ENCODE measurements at regions not wholly inside any gene's neighbourhood (a gene's known extent, or its start where the extent isn't known, plus 50 kb on each side); places are given as distances from the start of the nearest gene placed in this dataset.
"Not testable (repeated sequence)": the region's sequence is repeated elsewhere in the genome, so short reads cannot be mapped to it uniquely, and the experiment has no call there.

DNA sequence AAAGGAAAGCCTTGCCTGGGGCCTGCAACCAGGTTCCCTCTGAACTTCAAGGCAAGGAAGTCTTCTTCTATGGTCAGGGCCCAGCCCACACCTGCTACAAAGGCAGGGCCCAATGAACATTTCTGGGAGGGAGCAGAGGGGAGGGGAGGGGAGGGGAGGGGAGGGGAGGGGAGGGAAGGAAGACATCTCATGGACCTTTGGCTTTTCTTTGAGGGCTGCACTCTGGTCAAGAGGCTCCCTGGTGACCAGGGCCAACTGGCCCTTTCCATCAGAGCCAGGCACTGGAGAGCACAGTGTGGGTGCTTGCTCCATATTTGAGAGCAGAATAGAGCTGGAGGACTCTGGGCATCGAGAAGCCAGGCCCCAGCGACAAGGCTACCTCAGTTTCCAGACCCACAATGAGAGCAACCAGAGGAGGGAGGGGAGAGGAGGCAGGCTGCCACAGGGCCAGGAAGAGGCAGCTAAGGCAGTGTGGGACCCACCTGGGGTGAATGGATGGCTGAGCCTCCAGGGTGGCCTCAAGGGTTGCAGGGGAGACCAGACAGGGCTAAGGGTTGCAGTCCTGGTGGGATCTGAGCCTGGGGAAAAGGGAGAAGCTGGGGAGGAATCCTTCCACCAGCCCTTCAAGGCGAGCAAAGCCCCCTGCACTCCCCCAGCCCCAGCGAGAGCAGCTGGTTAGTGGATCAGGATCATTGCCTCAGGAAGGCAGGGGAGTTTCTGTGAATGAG lies 84.8 kb downstream of the MRPL14 start:
- H3K79me2 ChIP-seq (ENCODE audit: control insufficient read depth, insufficient read depth, low read length, unreplicated experiment): no peaks in the 10 kb centered on the region
- H2AFZ ChIP-seq (ENCODE audit: low read length, unreplicated experiment): no peak overlapping the region
- H3K36me3 ChIP-seq (ENCODE audit: insufficient read depth, low read length): no peaks in the 10 kb centered on the region
- H3K4me3 ChIP-seq (ENCODE audit: low read depth, low read length): no peak overlapping the region
- H3K27ac ChIP-seq (ENCODE audit: low read depth, low read length): peak overlapping the region; percentile 95
- H3K4me1 ChIP-seq (ENCODE audit: control insufficient read depth, insufficient read depth, low read length, unreplicated experiment): peaks cover 46% of the 10 kb centered on the region
- no peaks in the 10 kb centered on the region for H3K27me3 ChIP-seq (ENCODE audit: insufficient read depth, low read length)

DNA sequence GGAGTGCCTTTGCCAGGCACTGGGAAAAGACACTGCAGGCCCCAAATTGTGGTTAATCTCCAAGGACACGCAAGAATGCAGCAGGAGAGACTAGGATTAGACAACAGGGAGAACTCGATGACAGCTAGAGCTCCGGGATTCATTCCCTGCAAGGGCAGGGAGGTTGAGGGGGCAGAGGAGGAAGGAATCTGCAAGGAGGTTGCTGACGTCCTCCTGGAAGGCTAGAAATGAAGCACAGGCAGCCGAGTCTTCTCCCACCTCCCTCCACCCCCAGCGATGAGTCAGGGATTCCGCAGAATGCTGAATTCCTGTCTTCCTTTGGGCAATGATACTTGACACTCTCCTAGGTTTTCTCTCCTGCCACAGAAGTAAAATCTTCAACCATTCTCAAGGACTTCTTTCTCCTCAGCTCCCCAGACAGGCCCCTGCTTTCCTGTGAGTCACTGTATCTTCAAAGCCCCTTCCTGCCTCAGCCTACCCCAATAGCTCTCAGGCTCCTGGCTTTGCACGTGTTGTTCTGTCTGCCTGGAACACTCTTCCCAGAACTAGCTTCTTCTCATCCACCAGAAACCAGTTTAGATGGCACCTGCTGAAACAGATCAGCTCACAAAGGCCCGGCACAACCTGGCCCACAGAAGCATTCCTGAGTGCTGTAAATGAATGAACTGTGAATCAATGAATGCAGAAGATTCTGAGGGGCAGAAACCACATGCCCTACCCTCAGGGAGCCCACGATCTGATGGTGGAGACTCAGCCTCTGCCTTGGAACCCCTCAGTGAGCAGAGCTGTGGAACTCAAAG lies 85.6 kb downstream of the MRPL14 start:
- peak overlapping the region; percentile 95 for H3K27ac ChIP-seq (ENCODE audit: low read depth, low read length)
- H3K79me2 ChIP-seq (ENCODE audit: control insufficient read depth, insufficient read depth, low read length, unreplicated experiment): no peaks in the 10 kb centered on the region
- no peak overlapping the region for H2AFZ ChIP-seq (ENCODE audit: low read length, unreplicated experiment)
- peaks cover 48% of the 10 kb centered on the region for H3K4me1 ChIP-seq (ENCODE audit: control insufficient read depth, insufficient read depth, low read length, unreplicated experiment)
- H3K4me3 ChIP-seq (ENCODE audit: low read depth, low read length): no peak overlapping the region
- no peaks in the 10 kb centered on the region for H3K27me3 ChIP-seq (ENCODE audit: insufficient read depth, low read length)
- no peaks in the 10 kb centered on the region for H3K36me3 ChIP-seq (ENCODE audit: insufficient read depth, low read length)

DNA sequence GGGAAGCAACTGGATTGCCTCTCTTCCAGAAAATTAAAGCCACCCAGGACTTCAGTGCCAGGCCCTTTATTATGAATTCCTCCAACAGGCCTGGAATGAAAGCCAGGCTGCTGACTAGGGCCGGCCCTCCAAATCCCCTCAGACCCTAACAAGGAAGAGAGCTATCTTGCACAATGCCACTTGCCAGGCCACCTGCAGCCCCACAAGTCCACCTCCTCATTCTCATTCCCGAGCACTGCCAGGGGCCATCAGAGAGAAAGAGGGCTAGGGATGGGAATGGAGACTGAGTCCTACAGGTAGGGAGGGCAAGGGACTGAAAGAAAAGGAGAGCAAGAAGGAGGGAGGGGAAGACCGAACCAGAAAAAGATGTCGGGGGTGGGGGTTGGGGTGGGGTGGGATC lies 86.5 kb downstream of the MRPL14 start:
- Histone ChIP-seq H3K36me3 (ENCODE audit: insufficient read depth, low read length) (no peaks in the 10 kb centered on the region), H3K4me3 (ENCODE audit: low read depth, low read length) (no peak overlapping the region), H3K79me2 (ENCODE audit: control insufficient read depth, insufficient read depth, low read length, unreplicated experiment) (no peaks in the 10 kb centered on the region), H2AFZ (ENCODE audit: low read length, unreplicated experiment) (no peak overlapping the region), H3K27me3 (ENCODE audit: insufficient read depth, low read length) (no peaks in the 10 kb centered on the region), H3K4me1 (ENCODE audit: control insufficient read depth, insufficient read depth, low read length, unreplicated experiment) (peaks cover 56% of the 10 kb centered on the region), H3K27ac (ENCODE audit: low read depth, low read length) (peak overlapping the region; percentile 95)

DNA sequence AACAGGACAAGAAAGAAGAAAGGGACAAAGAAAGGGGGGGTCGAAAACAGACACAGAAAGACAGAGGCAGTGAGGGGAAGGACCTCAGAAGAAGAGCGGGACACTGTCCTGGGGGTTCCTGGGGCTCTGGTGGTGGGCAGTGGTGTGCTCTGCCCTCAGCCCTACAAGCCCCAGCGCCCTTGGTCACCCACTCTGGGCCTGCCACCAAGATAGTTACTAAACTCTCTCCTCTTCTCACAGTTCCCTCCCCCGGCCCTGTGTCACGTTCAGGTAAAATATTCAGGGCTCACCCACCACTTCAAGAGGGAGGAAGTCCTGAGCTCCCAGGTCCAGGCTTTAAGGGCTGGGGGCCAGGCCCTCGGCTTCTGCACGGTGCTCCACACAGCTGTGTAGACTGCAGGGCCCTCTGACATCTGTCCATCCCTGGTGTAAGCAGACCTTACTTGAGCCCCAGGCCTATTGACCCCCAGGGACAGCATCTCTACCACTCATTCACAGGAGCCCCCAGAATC lies 87.4 kb downstream of the MRPL14 start:
- Histone ChIP-seq H3K4me1 (ENCODE audit: control insufficient read depth, insufficient read depth, low read length, unreplicated experiment) (peaks cover 61% of the 10 kb centered on the region), H2AFZ (ENCODE audit: low read length, unreplicated experiment) (no peak overlapping the region), H3K36me3 (ENCODE audit: insufficient read depth, low read length) (no peaks in the 10 kb centered on the region), H3K27ac (ENCODE audit: low read depth, low read length) (peak overlapping the region; percentile 95; the same call in 1 of the 2 replicates), H3K79me2 (ENCODE audit: control insufficient read depth, insufficient read depth, low read length, unreplicated experiment) (no peaks in the 10 kb centered on the region), H3K27me3 (ENCODE audit: insufficient read depth, low read length) (no peaks in the 10 kb centered on the region), H3K4me3 (ENCODE audit: low read depth, low read length) (no peak overlapping the region)

DNA sequence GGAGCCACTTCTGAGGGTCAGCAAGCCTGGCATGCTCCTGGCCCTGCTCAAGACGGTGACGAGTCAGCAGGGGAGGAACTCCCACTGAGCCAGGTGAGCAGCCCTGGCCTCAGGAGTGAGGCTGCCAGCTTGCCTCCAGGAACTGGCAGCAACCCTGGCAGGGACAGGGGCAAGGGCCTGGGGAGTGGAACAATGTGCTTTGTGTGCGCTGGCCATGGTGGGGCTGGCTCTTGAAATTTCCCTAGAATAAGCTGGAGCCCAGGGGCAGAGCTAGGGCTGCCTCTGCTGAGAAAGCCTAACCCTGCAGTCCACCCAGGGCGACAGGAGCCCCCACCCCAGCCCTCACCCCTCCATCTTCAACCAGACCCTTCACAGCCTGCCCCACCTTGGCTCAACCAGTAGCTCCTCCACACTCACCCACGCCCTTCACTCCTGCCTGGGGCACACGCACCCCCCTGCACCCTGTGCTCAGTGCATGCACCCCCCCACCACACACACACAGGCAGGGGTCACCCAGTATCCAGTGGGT lies 88.0 kb downstream of the MRPL14 start:
- Histone ChIP-seq H3K36me3 (ENCODE audit: insufficient read depth, low read length) (no peaks in the 10 kb centered on the region), H3K4me1 (ENCODE audit: control insufficient read depth, insufficient read depth, low read length, unreplicated experiment) (peaks cover 66% of the 10 kb centered on the region), H3K27ac (ENCODE audit: low read depth, low read length) (no peak overlapping the region), H2AFZ (ENCODE audit: low read length, unreplicated experiment) (no peak overlapping the region), H3K79me2 (ENCODE audit: control insufficient read depth, insufficient read depth, low read length, unreplicated experiment) (no peaks in the 10 kb centered on the region), H3K4me3 (ENCODE audit: low read depth, low read length) (no peak overlapping the region), H3K27me3 (ENCODE audit: insufficient read depth, low read length) (no peaks in the 10 kb centered on the region)

DNA sequence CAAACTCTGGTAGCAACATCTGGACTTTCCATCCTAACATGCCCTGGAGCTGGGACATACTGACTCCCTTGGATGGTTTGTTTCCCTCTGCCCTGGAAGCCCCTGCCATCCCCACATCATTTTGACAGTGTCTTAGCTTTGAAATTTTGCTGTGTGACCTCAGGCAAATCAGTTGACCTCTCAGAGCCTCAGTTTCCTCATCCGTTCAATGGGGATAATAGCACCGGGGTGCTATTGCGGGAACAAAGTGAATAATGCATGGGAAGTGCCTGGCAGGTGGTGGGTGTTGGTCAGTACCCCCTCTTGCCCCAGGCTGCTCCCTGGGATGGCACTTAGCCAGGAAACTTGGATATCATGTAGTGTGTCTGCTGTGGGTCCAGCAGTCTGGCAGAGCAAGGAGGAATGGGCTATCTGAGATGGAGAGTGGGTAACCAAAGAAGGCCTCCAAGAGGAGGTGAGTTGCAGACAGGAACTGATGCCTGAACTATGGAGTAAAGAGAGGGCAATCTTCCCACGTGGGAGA lies 88.6 kb downstream of the MRPL14 start:
- H3K27me3 ChIP-seq (ENCODE audit: insufficient read depth, low read length): no peaks in the 10 kb centered on the region
- H3K4me1 ChIP-seq (ENCODE audit: control insufficient read depth, insufficient read depth, low read length, unreplicated experiment): peaks cover 66% of the 10 kb centered on the region
- H3K79me2 ChIP-seq (ENCODE audit: control insufficient read depth, insufficient read depth, low read length, unreplicated experiment): no peaks in the 10 kb centered on the region
- H3K27ac ChIP-seq (ENCODE audit: low read depth, low read length): no peak overlapping the region
- no peak overlapping the region for H3K4me3 ChIP-seq (ENCODE audit: low read depth, low read length)
- no peaks in the 10 kb centered on the region for H3K36me3 ChIP-seq (ENCODE audit: insufficient read depth, low read length)
- no peak overlapping the region for H2AFZ ChIP-seq (ENCODE audit: low read length, unreplicated experiment)

DNA sequence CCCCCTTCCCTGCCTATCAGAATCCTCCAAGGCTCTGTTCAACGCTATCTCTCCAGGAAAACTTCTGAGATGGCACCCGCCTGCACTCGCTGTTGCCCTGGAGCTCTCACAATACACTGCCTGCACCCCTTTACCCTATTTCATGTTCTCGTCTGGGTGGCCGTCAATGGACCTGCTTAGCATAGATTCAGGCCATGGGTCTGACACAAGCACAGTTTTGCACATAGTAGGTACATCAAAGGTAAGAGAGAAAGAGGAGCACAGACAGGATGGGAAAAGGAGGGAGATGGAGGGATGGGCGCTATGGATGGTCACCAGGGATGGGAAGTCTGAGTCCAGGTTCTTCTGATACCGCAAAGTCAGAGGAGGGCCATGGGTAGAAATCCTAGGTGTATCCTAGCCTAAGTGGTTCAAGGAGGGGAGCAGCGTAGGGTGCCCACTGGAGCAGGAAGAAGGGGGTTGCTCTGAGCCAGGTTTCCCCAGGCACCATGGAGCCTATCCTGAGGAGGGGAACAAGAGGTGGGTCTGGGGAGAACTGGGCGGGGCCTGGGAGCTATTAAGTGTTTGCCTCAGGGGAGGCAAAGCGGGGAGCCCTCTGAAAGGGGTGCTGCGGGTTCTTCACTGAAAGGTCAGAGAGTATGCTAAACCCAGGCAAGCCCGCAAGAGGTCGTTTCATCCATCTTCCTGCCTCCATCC lies 89.3 kb downstream of the MRPL14 start:
- no peak overlapping the region for H3K27ac ChIP-seq (ENCODE audit: low read depth, low read length)
- no peaks in the 10 kb centered on the region for H3K27me3 ChIP-seq (ENCODE audit: insufficient read depth, low read length)
- no peaks in the 10 kb centered on the region for H3K79me2 ChIP-seq (ENCODE audit: control insufficient read depth, insufficient read depth, low read length, unreplicated experiment)
- peaks cover 61% of the 10 kb centered on the region for H3K4me1 ChIP-seq (ENCODE audit: control insufficient read depth, insufficient read depth, low read length, unreplicated experiment)
- no peaks in the 10 kb centered on the region for H3K36me3 ChIP-seq (ENCODE audit: insufficient read depth, low read length)
- no peak overlapping the region for H2AFZ ChIP-seq (ENCODE audit: low read length, unreplicated experiment)
- H3K4me3 ChIP-seq (ENCODE audit: low read depth, low read length): no peak overlapping the region

DNA sequence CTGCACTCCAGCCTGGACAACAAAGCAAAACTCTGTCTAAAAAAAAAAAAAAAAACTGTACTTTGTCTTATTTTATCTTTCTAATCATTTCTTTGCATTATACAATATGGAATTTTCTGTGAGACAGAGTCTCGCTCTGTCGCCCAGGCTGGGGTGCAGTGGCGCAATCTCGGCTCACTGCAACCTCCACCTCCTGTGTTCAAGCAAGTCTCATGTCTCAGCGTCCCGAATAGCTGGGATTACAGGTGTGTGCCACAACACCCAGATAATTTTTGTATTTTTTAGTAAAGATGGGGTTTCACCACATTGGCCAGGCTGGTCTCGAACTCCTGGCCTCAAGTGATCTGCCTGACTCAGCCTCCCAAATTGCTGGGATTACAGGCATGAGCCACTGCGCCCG lies 90.0 kb downstream of the MRPL14 start:
- H3K27me3 ChIP-seq (ENCODE audit: insufficient read depth, low read length); H3K79me2 ChIP-seq (ENCODE audit: control insufficient read depth, insufficient read depth, low read length, unreplicated experiment); H3K4me3 ChIP-seq (ENCODE audit: low read depth, low read length); H3K36me3 ChIP-seq (ENCODE audit: insufficient read depth, low read length); H2AFZ ChIP-seq (ENCODE audit: low read length, unreplicated experiment); H3K27ac ChIP-seq (ENCODE audit: low read depth, low read length): not testable (repeated sequence)
- peaks cover 54% of the 10 kb centered on the region for H3K4me1 ChIP-seq (ENCODE audit: control insufficient read depth, insufficient read depth, low read length, unreplicated experiment)

DNA sequence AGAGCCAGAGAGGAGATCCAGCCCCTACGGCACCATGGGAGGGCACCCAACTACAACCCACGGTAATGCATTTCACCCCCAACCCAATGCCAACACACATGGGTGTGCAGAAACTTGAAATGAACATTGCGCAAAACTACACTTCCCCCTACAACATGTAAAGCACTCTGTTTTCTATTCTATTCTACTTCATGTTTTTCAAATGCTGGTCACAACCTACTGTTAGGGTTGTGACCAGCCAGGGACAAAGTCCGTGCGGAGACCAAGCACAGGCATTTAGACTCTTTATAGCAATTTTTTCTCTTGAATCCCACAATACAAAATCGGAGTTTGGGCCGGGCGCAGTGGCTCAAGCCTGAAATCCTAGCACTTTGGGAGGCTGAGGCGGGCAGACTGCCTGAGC lies 90.6 kb downstream of the MRPL14 start:
- H3K36me3 ChIP-seq (ENCODE audit: insufficient read depth, low read length): no peaks in the 10 kb centered on the region
- H3K27me3 ChIP-seq (ENCODE audit: insufficient read depth, low read length): no peaks in the 10 kb centered on the region
- H3K4me3 ChIP-seq (ENCODE audit: low read depth, low read length): no peak overlapping the region
- H2AFZ ChIP-seq (ENCODE audit: low read length, unreplicated experiment): no peak overlapping the region
- H3K79me2 ChIP-seq (ENCODE audit: control insufficient read depth, insufficient read depth, low read length, unreplicated experiment): no peaks in the 10 kb centered on the region
- H3K27ac ChIP-seq (ENCODE audit: low read depth, low read length): peak overlapping the region; percentile 96
- H3K4me1 ChIP-seq (ENCODE audit: control insufficient read depth, insufficient read depth, low read length, unreplicated experiment): peaks cover 49% of the 10 kb centered on the region

DNA sequence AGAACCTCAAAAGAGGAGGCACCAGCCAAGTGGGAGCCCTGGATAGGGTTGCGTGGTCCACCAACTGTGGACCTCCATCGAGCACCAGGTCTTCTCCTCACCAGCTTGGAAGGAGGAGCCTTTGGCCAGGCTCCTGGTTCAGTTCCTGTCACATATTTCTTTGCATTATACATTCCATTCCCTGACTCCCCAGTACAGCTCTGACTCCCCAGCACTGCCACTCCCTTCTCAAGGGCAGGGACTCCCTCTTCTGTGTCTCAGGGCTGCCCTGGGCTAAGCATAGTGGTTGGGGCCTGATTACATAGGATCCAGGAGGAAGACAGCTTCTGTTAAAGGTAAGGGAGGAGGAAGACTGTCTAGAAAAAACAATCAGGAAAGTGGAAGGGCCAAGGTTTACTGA lies 91.1 kb downstream of the MRPL14 start:
- Histone ChIP-seq H2AFZ (ENCODE audit: low read length, unreplicated experiment) (no peak overlapping the region), H3K79me2 (ENCODE audit: control insufficient read depth, insufficient read depth, low read length, unreplicated experiment) (no peaks in the 10 kb centered on the region), H3K4me1 (ENCODE audit: control insufficient read depth, insufficient read depth, low read length, unreplicated experiment) (peaks cover 44% of the 10 kb centered on the region), H3K36me3 (ENCODE audit: insufficient read depth, low read length) (no peaks in the 10 kb centered on the region), H3K27me3 (ENCODE audit: insufficient read depth, low read length) (no peaks in the 10 kb centered on the region), H3K4me3 (ENCODE audit: low read depth, low read length) (no peak overlapping the region), H3K27ac (ENCODE audit: low read depth, low read length) (peak overlapping the region; percentile 96)
